Endothelial cell of umbilical vein (primary cell): ENCODE measurements at regions not wholly inside any gene's neighbourhood (a gene's known extent, or its start where the extent isn't known, plus 50 kb on each side); places are given as distances from the start of the nearest gene placed in this dataset.

ENCODE experiments used
- BruUV-seq: library from RNA; stranded (reverse); fragments of 400-500 nt; replicated peaks from 2 replicates; lab custom pipeline; 2021; lab: Mats Ljungman, UMichigan
- CTCF ChIA-PET: fragments of 300-600, 350-600 bp; sonication (Branson Sonifier 250); formaldehyde crosslinking; loops from one replicate; lab custom pipeline; 2021; ENCODE audit warnings: antibody characterized with exemption, inconsistent platforms; lab: Charles Lee
- POLR2A ChIA-PET: fragments of 300-600, 350-600 bp; sonication (Branson Sonifier 250); formaldehyde crosslinking; loops from one replicate; lab custom pipeline; 2021; ENCODE audit warnings: antibody characterized with exemption, inconsistent platforms; lab: Charles Lee
- DNase-seq: peaks from one replicate; pipeline ENCODE4 v3.0.0-alpha.2; 2011; ENCODE audit warnings: low read depth, low spot score
- FAIRE-seq: peaks from 2 replicates; lab custom pipeline; 2011; peaks lifted over from hg19 to GRCh38; lab: Jason Lieb, UNC
- H2AFZ ChIP-seq: 2 replicates; pipeline ENCODE4 v1.6.0; 2012; ENCODE audit warnings: low read depth, low read length, control low read depth, inconsistent platforms
- H3K27ac ChIP-seq: 2 replicates; pipeline ENCODE4 v1.5.1; 2011; ENCODE audit warnings: low read depth, mild to moderate bottlenecking, control low read depth, low read length, moderate library complexity; ENCODE audit not compliant: insufficient read depth
- H3K27me3 ChIP-seq, 2 experiments: 2 replicates each; pipeline versions ENCODE4 v1.6.0 to v1.6.1; 2011; ENCODE audit warnings: low read length in 2 of 2, mixed read lengths in 1 of 2; ENCODE audit not compliant: control insufficient read depth in 2 of 2, insufficient read depth in 2 of 2
- H3K36me3 ChIP-seq, 2 experiments: 2 replicates in 1 of 2; 3 replicates in 1 of 2; pipeline ENCODE4 v1.5.1; 2011; ENCODE audit warnings: low read length in 2 of 2, mild to moderate bottlenecking in 1 of 2, moderate library complexity in 1 of 2; ENCODE audit not compliant: control insufficient read depth in 2 of 2, insufficient read depth in 2 of 2; ENCODE audit errors: extremely low read depth in 1 of 2
- H3K4me1 ChIP-seq: 3 replicates; pipeline ENCODE4 v1.5.1; 2011; ENCODE audit warnings: mild to moderate bottlenecking, low read length; ENCODE audit not compliant: control insufficient read depth, insufficient read depth; ENCODE audit errors: extremely low read depth
- H3K4me2 ChIP-seq: 2 replicates; pipeline ENCODE4 v1.6.1; 2011; ENCODE audit warnings: low read length, control low read depth, mixed read lengths; ENCODE audit not compliant: insufficient read depth
- H3K4me3 ChIP-seq, 3 experiments: fragments of 200-600 bp in 1 of 3; sonication (generic), shearing (Covaris generic) in 1 of 3; replicated peaks in 1 of 3; 2 replicates each; pipeline ENCODE4 v1.5.1; 2011 to 2016; ENCODE audit warnings: control low read depth in 3 of 3, low read length in 3 of 3, mild to moderate bottlenecking in 2 of 3, inconsistent platforms in 1 of 3, low read depth in 1 of 3, moderate library complexity in 1 of 3; ENCODE audit not compliant: insufficient read depth in 1 of 3
- H3K79me2 ChIP-seq: 2 replicates; pipeline ENCODE4 v1.6.0; 2012; ENCODE audit warnings: low read length, inconsistent platforms; ENCODE audit not compliant: control insufficient read depth, insufficient read depth
- H3K9ac ChIP-seq: replicated peaks from 2 replicates; pipeline ENCODE3; 2011; ENCODE audit warnings: low read length, control low read depth; ENCODE audit not compliant: insufficient read depth; ENCODE audit errors: extremely low read depth
- H3K9me1 ChIP-seq: replicated peaks from 3 replicates; pipeline ENCODE4 v1.6.0; 2011; ENCODE audit warnings: mild to moderate bottlenecking, low read length; ENCODE audit not compliant: control insufficient read depth, insufficient read depth; ENCODE audit errors: extremely low read depth
- H3K9me3 ChIP-seq: replicated peaks from 2 replicates; pipeline ENCODE4 v1.5.1; 2012; ENCODE audit warnings: low read length, inconsistent platforms; ENCODE audit not compliant: control insufficient read depth, insufficient read depth
- H4K20me1 ChIP-seq: replicated peaks from 2 replicates; pipeline ENCODE3; 2011; ENCODE audit warnings: mild to moderate bottlenecking, low read length; ENCODE audit not compliant: control insufficient read depth, insufficient read depth; ENCODE audit errors: extremely low read depth
- CTCF ChIP-seq, 2 donors: IDR thresholded peaks; 1 replicate in 1 of 2; 2 replicates in 1 of 2; pipeline ENCODE4 v1.5.1; 2011; ENCODE audit warnings: low read length in 2 of 2, mild to moderate bottlenecking in 2 of 2, moderate library complexity in 2 of 2, control low read depth in 1 of 2, inconsistent platforms in 1 of 2, low read depth in 1 of 2; ENCODE audit not compliant: insufficient read depth in 1 of 2; ENCODE audit errors: extremely low read depth in 1 of 2
- EZH2 ChIP-seq: IDR thresholded peaks from 2 replicates; pipeline ENCODE4 v1.6.1; 2012; ENCODE audit warnings: borderline replicate concordance, low read depth, mild to moderate bottlenecking, moderate library complexity, low read length, inconsistent platforms; ENCODE audit not compliant: severe bottlenecking
- FOS ChIP-seq: IDR thresholded peaks from 2 replicates; pipeline ENCODE4 v1.6.1; 2011; ENCODE audit warnings: mild to moderate bottlenecking, low read length, moderate library complexity, borderline replicate concordance; ENCODE audit not compliant: insufficient read depth
- GATA2 ChIP-seq: IDR thresholded peaks from 2 replicates; pipeline ENCODE4 v1.7.0; 2011; ENCODE audit warnings: low read depth, mild to moderate bottlenecking, moderate library complexity, mixed read lengths, low read length; ENCODE audit not compliant: insufficient read length, insufficient read depth
- JUN ChIP-seq: IDR thresholded peaks from 2 replicates; pipeline ENCODE4 v1.6.1; 2011; ENCODE audit warnings: borderline replicate concordance, low read depth; ENCODE audit not compliant: insufficient read length, insufficient read depth
- MAX ChIP-seq: IDR thresholded peaks from 2 replicates; pipeline ENCODE4 v1.6.1; 2011; ENCODE audit not compliant: insufficient read depth, insufficient read length
- MYC ChIP-seq: IDR thresholded peaks from one replicate; pipeline ENCODE4 v1.6.1; 2011; ENCODE audit warnings: mild to moderate bottlenecking, low read depth, low read length
- POLR2A ChIP-seq: IDR thresholded peaks from 2 replicates; pipeline ENCODE4 v1.6.1; 2012; ENCODE audit warnings: low read depth, mild to moderate bottlenecking, control low read depth, low read length
- POLR2AphosphoS5 ChIP-seq: IDR thresholded peaks from 2 replicates; pipeline ENCODE4 v1.6.1; 2012; ENCODE audit warnings: low read depth, mild to moderate bottlenecking, control low read depth, low read length, moderate library complexity; ENCODE audit not compliant: insufficient read depth
- dilution Hi-C: fragments of 300-500 bp; cut with MboI; formaldehyde crosslinking; loops from one replicate; pipeline ENCODE4 v1.15.0; 2019; ENCODE audit warnings: low sequenced_read_pairs; ENCODE audit not compliant: extremely low pct_ligation_motif_present
- intact Hi-C: fragments of 100-400 bp; cut with micrococcal nuclease; formaldehyde crosslinking; loops from one replicate; pipeline ENCODE4 v1.10.0; 2022

- ChIA-PET POLR2A (no interaction called here), CTCF (no interaction called here)
- H3K9me3 ChIP-seq = no peaks in the 10 kb centered on the region
- H4K20me1 ChIP-seq = no peaks in the 10 kb centered on the region
- FAIRE-seq (no peak), DNase-seq (no peak)
- H3K9ac ChIP-seq = no peak overlapping the region
- no peaks in the 10 kb centered on the region for H3K79me2 ChIP-seq
- H3K27me3 ChIP-seq = no peaks in the 10 kb centered on the region
- no peak overlapping the region for H3K4me3 ChIP-seq
- no peak overlapping the region for H3K4me2 ChIP-seq
- H3K36me3 ChIP-seq = no peaks in the 10 kb centered on the region
- no TSS peak for BruUV-seq
- intact Hi-C loops = no loop called here
- no peak for TF ChIP-seq POLR2A
- no peak for TF ChIP-seq MAX
- no peak for TF ChIP-seq JUN
- no peak for TF ChIP-seq MYC
- no peak for TF ChIP-seq POLR2AphosphoS5
- TF ChIP-seq GATA2 = no peak
- TF ChIP-seq FOS = no peak
- TF ChIP-seq EZH2 = no peak
- dilution Hi-C loops = no loop called here
- no peak overlapping the region for H3K27ac ChIP-seq
- no peaks in the 10 kb centered on the region for H3K9me1 ChIP-seq
- no peak overlapping the region for H2AFZ ChIP-seq
- H3K4me1 ChIP-seq = no peaks in the 10 kb centered on the region
These were observed 279.6 kb downstream of the PPP1R3A start for GRCh38 chr7:113639221-113639620.

GRCh38 chr7:113636727-113637421 lies 281.9 kb downstream of the PPP1R3A start:
- TF ChIP-seq GATA2 (no peak), MAX (no peak), FOS (no peak), CTCF (IDR thresholded peaks at IDR 0.05; ENCODE audit: extremely low read depth in 1 of 2, insufficient read depth in 1 of 2, low read depth in 1 of 2, low read length in 2 of 2) (no peak), POLR2AphosphoS5 (no peak), MYC (no peak), POLR2A (no peak), EZH2 (no peak), JUN (no peak)
- no peak overlapping the region for H3K4me2 ChIP-seq
- H3K27me3 ChIP-seq = no peaks in the 10 kb centered on the region
- H3K79me2 ChIP-seq = no peaks in the 10 kb centered on the region
- H3K36me3 ChIP-seq = no peaks in the 10 kb centered on the region
- H2AFZ ChIP-seq = no peak overlapping the region
- ChIA-PET CTCF (no interaction called here), POLR2A (no interaction called here)
- no peak overlapping the region for H3K27ac ChIP-seq
- dilution Hi-C loops (no loop called here), intact Hi-C loops (no loop called here)
- H3K9me1 ChIP-seq = no peaks in the 10 kb centered on the region
- H3K9ac ChIP-seq = no peak overlapping the region
- H4K20me1 ChIP-seq = no peaks in the 10 kb centered on the region
- no peak overlapping the region for H3K4me3 ChIP-seq
- BruUV-seq = no TSS peak
- FAIRE-seq = no peak
- no peaks in the 10 kb centered on the region for H3K9me3 ChIP-seq
- H3K4me1 ChIP-seq = no peaks in the 10 kb centered on the region
- DNase-seq = no peak
